Activated CD4-positive, alpha-beta memory T cell treated with anti-CD3 and anti-CD28 coated beads, Interleukin-2, amount 10 ng/mL, durations not matched to agents 7 days and 5 days (primary cell): ENCODE measurements at regions not wholly inside any gene's neighbourhood (a gene's known extent, or its start where the extent isn't known, plus 50 kb on each side); places are given as distances from the start of the nearest gene placed in this dataset.

Experiments used
- CTCF ChIA-PET: fragments of 350-600 bp; sonication (Branson Sonifier 250); formaldehyde crosslinking; loops from one replicate; lab custom pipeline; 2021; ENCODE audit warnings: antibody characterized with exemption, inconsistent platforms; lab: Charles Lee
- POLR2A ChIA-PET: fragments of 350-600 bp; sonication (Branson Sonifier 250); formaldehyde crosslinking; loops from one replicate; lab custom pipeline; 2021; ENCODE audit warnings: antibody characterized with exemption; lab: Charles Lee
- DNase-seq: peaks from one replicate; pipeline ENCODE4 v3.0.0-alpha.2; 2020
- H3K27ac Mint-ChIP-seq: one replicate; pipeline ENCODE4 v1.8.0; 2021; ENCODE audit warnings: mild to moderate bottlenecking, mixed read lengths
- H3K27me3 Mint-ChIP-seq: one replicate; pipeline ENCODE4 v1.8.0; 2021; ENCODE audit warnings: mixed read lengths
- H3K36me3 Mint-ChIP-seq: one replicate; pipeline ENCODE4 v1.8.0; 2021; ENCODE audit warnings: low read depth, mixed read lengths
- H3K4me1 Mint-ChIP-seq: one replicate; pipeline ENCODE4 v1.8.0; 2021; ENCODE audit warnings: mixed read lengths
- H3K4me3 Mint-ChIP-seq: one replicate; pipeline ENCODE4 v1.8.0; 2021; ENCODE audit warnings: mild to moderate bottlenecking, mixed read lengths
- H3K9me3 Mint-ChIP-seq: one replicate; pipeline ENCODE4 v1.8.0; 2021; ENCODE audit warnings: mixed read lengths

- DNase-seq = no peak
- no peak overlapping the region for H3K4me3 Mint-ChIP-seq
- ChIA-PET CTCF (no interaction called here), POLR2A (no interaction called here)
- H3K4me1 Mint-ChIP-seq = no peaks in the 10 kb centered on the region
- H3K36me3 Mint-ChIP-seq = no peaks in the 10 kb centered on the region
- no peak overlapping the region for H3K27ac Mint-ChIP-seq
- H3K9me3 Mint-ChIP-seq = peaks cover 22% of the 10 kb centered on the region
- H3K27me3 Mint-ChIP-seq = no peaks in the 10 kb centered on the region
Measured at GRCh38 chr17:71302721-71303549, 817.9 kb upstream of the SOX9 start.

- Mint-ChIP-seq H3K36me3 (no peaks in the 10 kb centered on the region), H3K27ac (no peak overlapping the region), H3K4me1 (no peaks in the 10 kb centered on the region), H3K4me3 (no peak overlapping the region), H3K9me3 (peaks cover 27% of the 10 kb centered on the region), H3K27me3 (no peaks in the 10 kb centered on the region)
- DNase-seq = no peak
- POLR2A ChIA-PET = no interaction called here
- CTCF ChIA-PET = no interaction called here
Measured at GRCh38 chr17:71304498-71305158, 816.2 kb upstream of the SOX9 start.

- POLR2A ChIA-PET = no interaction called here
- H3K27me3 Mint-ChIP-seq = no peaks in the 10 kb centered on the region
- H3K4me3 Mint-ChIP-seq = no peak overlapping the region
Measured at GRCh38 chr17:71313866-71314265, 807.0 kb upstream of the SOX9 start.

GRCh38 chr17:71315568-71315967 is 805.3 kb upstream of the SOX9 start:
- Mint-ChIP-seq H3K9me3 (peaks cover 8% of the 10 kb centered on the region), H3K27ac (no peak overlapping the region), H3K27me3 (no peaks in the 10 kb centered on the region), H3K4me3 (no peak overlapping the region), H3K4me1 (no peaks in the 10 kb centered on the region), H3K36me3 (no peaks in the 10 kb centered on the region)
- no peak for DNase-seq
- CTCF ChIA-PET = no interaction called here
- POLR2A ChIA-PET = no interaction called here

More at GRCh38 chr17:71313866-71314265, 807.0 kb upstream of the SOX9 start:
- no peak for DNase-seq
- no peak overlapping the region for H3K27ac Mint-ChIP-seq
- H3K9me3 Mint-ChIP-seq = peaks cover 13% of the 10 kb centered on the region
- no peaks in the 10 kb centered on the region for H3K36me3 Mint-ChIP-seq
- CTCF ChIA-PET = no interaction called here
- no peaks in the 10 kb centered on the region for H3K4me1 Mint-ChIP-seq

- H3K4me3 Mint-ChIP-seq = no peak overlapping the region
- no peaks in the 10 kb centered on the region for H3K36me3 Mint-ChIP-seq
- H3K4me1 Mint-ChIP-seq = no peaks in the 10 kb centered on the region
- no peak for DNase-seq
- ChIA-PET POLR2A (no interaction called here), CTCF (no interaction called here)
- H3K27me3 Mint-ChIP-seq = no peaks in the 10 kb centered on the region
- H3K9me3 Mint-ChIP-seq = peaks cover 8% of the 10 kb centered on the region
- no peak overlapping the region for H3K27ac Mint-ChIP-seq
Measured at GRCh38 chr17:71316176-71316897, 804.5 kb upstream of the SOX9 start.

- Mint-ChIP-seq H3K36me3 (no peaks in the 10 kb centered on the region), H3K27ac (no peak overlapping the region), H3K4me3 (no peak overlapping the region), H3K27me3 (no peaks in the 10 kb centered on the region), H3K4me1 (no peaks in the 10 kb centered on the region), H3K9me3 (peaks cover 4% of the 10 kb centered on the region)
- POLR2A ChIA-PET = no interaction called here
- CTCF ChIA-PET = no interaction called here
- no peak for DNase-seq
Measured at GRCh38 chr17:71320009-71320796, 800.6 kb upstream of the SOX9 start.

GRCh38 chr17:71325117-71325516 is 795.7 kb upstream of the SOX9 start:
- Mint-ChIP-seq H3K27ac (no peak overlapping the region), H3K9me3 (peaks cover 12% of the 10 kb centered on the region), H3K4me1 (no peaks in the 10 kb centered on the region), H3K36me3 (no peaks in the 10 kb centered on the region), H3K27me3 (no peaks in the 10 kb centered on the region), H3K4me3 (no peak overlapping the region)
- POLR2A ChIA-PET = no interaction called here
- DNase-seq = no peak
- CTCF ChIA-PET = no interaction called here

- no peak overlapping the region for H3K4me3 Mint-ChIP-seq
- no peaks in the 10 kb centered on the region for H3K36me3 Mint-ChIP-seq
- H3K4me1 Mint-ChIP-seq = no peaks in the 10 kb centered on the region
- H3K27me3 Mint-ChIP-seq = no peaks in the 10 kb centered on the region
- no peak overlapping the region for H3K27ac Mint-ChIP-seq
- no peak for DNase-seq
- CTCF ChIA-PET = no interaction called here
- peaks cover 12% of the 10 kb centered on the region for H3K9me3 Mint-ChIP-seq
- POLR2A ChIA-PET = no interaction called here
Measured at GRCh38 chr17:71325886-71326285, 794.9 kb upstream of the SOX9 start.

GRCh38 chr17:71327376-71328059 is 793.3 kb upstream of the SOX9 start:
- ChIA-PET POLR2A (no interaction called here), CTCF (no interaction called here)
- no peak for DNase-seq
- Mint-ChIP-seq H3K4me1 (no peaks in the 10 kb centered on the region), H3K4me3 (no peak overlapping the region), H3K9me3 (peaks cover 12% of the 10 kb centered on the region), H3K36me3 (no peaks in the 10 kb centered on the region), H3K27me3 (no peaks in the 10 kb centered on the region), H3K27ac (no peak overlapping the region)

GRCh38 chr17:71329310-71330098 is 791.3 kb upstream of the SOX9 start:
- no peak overlapping the region for H3K4me3 Mint-ChIP-seq
- no peaks in the 10 kb centered on the region for H3K27me3 Mint-ChIP-seq
- no peak for DNase-seq
- no peaks in the 10 kb centered on the region for H3K36me3 Mint-ChIP-seq
- no peaks in the 10 kb centered on the region for H3K4me1 Mint-ChIP-seq
- ChIA-PET CTCF (no interaction called here), POLR2A (no interaction called here)
- H3K27ac Mint-ChIP-seq = no peak overlapping the region
- peaks cover 12% of the 10 kb centered on the region for H3K9me3 Mint-ChIP-seq

GRCh38 chr17:71330099-71330375 is 790.8 kb upstream of the SOX9 start:
- Mint-ChIP-seq H3K9me3 (peaks cover 12% of the 10 kb centered on the region), H3K27ac (no peak overlapping the region), H3K4me3 (no peak overlapping the region), H3K36me3 (no peaks in the 10 kb centered on the region), H3K27me3 (no peaks in the 10 kb centered on the region), H3K4me1 (no peaks in the 10 kb centered on the region)
- POLR2A ChIA-PET = no interaction called here
- DNase-seq = no peak
- CTCF ChIA-PET = no interaction called here

- POLR2A ChIA-PET = no interaction called here
Measured at GRCh38 chr17:71331754-71332325, 789.0 kb upstream of the SOX9 start.

More at GRCh38 chr17:71331754-71332325, 789.0 kb upstream of the SOX9 start:
- H3K9me3 Mint-ChIP-seq = peaks cover 5% of the 10 kb centered on the region
- no peak overlapping the region for H3K27ac Mint-ChIP-seq
- no peak overlapping the region for H3K4me3 Mint-ChIP-seq
- CTCF ChIA-PET = no interaction called here
- no peaks in the 10 kb centered on the region for H3K4me1 Mint-ChIP-seq
- no peaks in the 10 kb centered on the region for H3K27me3 Mint-ChIP-seq
- no peak for DNase-seq
- H3K36me3 Mint-ChIP-seq = no peaks in the 10 kb centered on the region
